Calu3 (cell line): ENCODE measurements at regions not wholly inside any gene's neighbourhood (a gene's known extent, or its start where the extent isn't known, plus 50 kb on each side); places are given as distances from the start of the nearest gene placed in this dataset.

ENCODE experiments used
- BruUV-seq: library from RNA; stranded (reverse); fragments of 400-500 nt; replicated peaks from 2 replicates; lab custom pipeline; 2021; lab: Mats Ljungman, UMichigan
- CTCF ChIA-PET: fragments of 300-600 bp; sonication (Branson Sonifier 250); formaldehyde crosslinking; loops from one replicate; lab custom pipeline; 2022; ENCODE audit warnings: antibody characterized with exemption; lab: Charles Lee
- DNase-seq: peaks from one replicate; pipeline ENCODE4 v3.0.0; 2022
- H3K27ac Mint-ChIP-seq: one replicate; pipeline ENCODE4 v1.8.0; 2022; ENCODE audit warnings: mixed read lengths; ENCODE audit not compliant: unreplicated experiment
- H3K27me3 Mint-ChIP-seq: one replicate; pipeline ENCODE4 v1.8.0; 2022; ENCODE audit warnings: mixed read lengths; ENCODE audit not compliant: unreplicated experiment
- H3K36me3 Mint-ChIP-seq: one replicate; pipeline ENCODE4 v1.8.0; 2022; ENCODE audit warnings: mild to moderate bottlenecking, moderate library complexity, mixed read lengths; ENCODE audit not compliant: insufficient read depth, unreplicated experiment
- H3K4me1 Mint-ChIP-seq: one replicate; pipeline ENCODE4 v1.8.0; 2022; ENCODE audit warnings: mild to moderate bottlenecking, low read depth, mixed read lengths; ENCODE audit not compliant: unreplicated experiment
- H3K4me3 Mint-ChIP-seq: one replicate; pipeline ENCODE4 v1.8.0; 2022; ENCODE audit warnings: mild to moderate bottlenecking, low read depth, moderate library complexity, mixed read lengths; ENCODE audit not compliant: unreplicated experiment
- H3K9me3 Mint-ChIP-seq: one replicate; pipeline ENCODE4 v1.8.0; 2022; ENCODE audit warnings: low read depth, mixed read lengths; ENCODE audit not compliant: unreplicated experiment
- CTCF ChIP-seq: fragments of 200-600 bp; IDR thresholded peaks from one replicate; pipeline ENCODE4 v1.8.0; 2022; ENCODE audit warnings: antibody characterized with exemption; ENCODE audit not compliant: unreplicated experiment
- intact Hi-C: fragments of 100-400 bp; cut with micrococcal nuclease; formaldehyde crosslinking; loops from one replicate; pipeline ENCODE4 v1.10.0; 2022; ENCODE audit not compliant: unreplicated experiment

- intact Hi-C loops = no loop called here
- H3K27ac Mint-ChIP-seq = no peak overlapping the region
- BruUV-seq = no TSS peak
Observed at GRCh38 chr11:32511926-32512325, 71.7 kb upstream of the EIF3M start.

GRCh38 chr11:32510039-32510438 is 73.6 kb upstream of the EIF3M start:
- CTCF ChIA-PET = interaction anchor here (0.5 kb wide), 1 partner anchor 91 kb away, joined by 5 read pairs; no protein-coding TSS in a partner anchor
- peaks cover 3% of the 10 kb centered on the region for H3K9me3 Mint-ChIP-seq
- no peaks in the 10 kb centered on the region for H3K27me3 Mint-ChIP-seq
- BruUV-seq = no TSS peak
- H3K27ac Mint-ChIP-seq = no peak overlapping the region
- no peak for TF ChIP-seq CTCF
- H3K36me3 Mint-ChIP-seq = no peaks in the 10 kb centered on the region
- no peaks in the 10 kb centered on the region for H3K4me1 Mint-ChIP-seq
- H3K4me3 Mint-ChIP-seq = no peak overlapping the region
- DNase-seq = no peak
- intact Hi-C loops = no loop called here

More at GRCh38 chr11:32511926-32512325, 71.7 kb upstream of the EIF3M start:
- Mint-ChIP-seq H3K4me3 (no peak overlapping the region), H3K27me3 (no peaks in the 10 kb centered on the region), H3K4me1 (no peaks in the 10 kb centered on the region), H3K9me3 (peaks cover 3% of the 10 kb centered on the region), H3K36me3 (no peaks in the 10 kb centered on the region)
- DNase-seq = no peak
- TF ChIP-seq CTCF = no peak
- CTCF ChIA-PET = no interaction called here

GRCh38 chr11:32508780-32509179 is 73.4 kb upstream of the WT1 start:
- no peak overlapping the region for H3K27ac Mint-ChIP-seq
- H3K27me3 Mint-ChIP-seq = peaks cover 10% of the 10 kb centered on the region
- CTCF ChIA-PET = no interaction called here
- no peak for DNase-seq
- intact Hi-C loops = no loop called here
- peaks cover 3% of the 10 kb centered on the region for H3K9me3 Mint-ChIP-seq
- no peaks in the 10 kb centered on the region for H3K4me1 Mint-ChIP-seq
- no TSS peak for BruUV-seq
- H3K36me3 Mint-ChIP-seq = no peaks in the 10 kb centered on the region
- H3K4me3 Mint-ChIP-seq = no peak overlapping the region
- no peak for TF ChIP-seq CTCF

- no peak for DNase-seq
- H3K9me3 Mint-ChIP-seq = no peaks in the 10 kb centered on the region
- peaks cover 19% of the 10 kb centered on the region for H3K27me3 Mint-ChIP-seq
- H3K27ac Mint-ChIP-seq = no peak overlapping the region
- no peaks in the 10 kb centered on the region for H3K36me3 Mint-ChIP-seq
- no TSS peak for BruUV-seq
- no peaks in the 10 kb centered on the region for H3K4me1 Mint-ChIP-seq
- no peak for TF ChIP-seq CTCF
- intact Hi-C loops = no loop called here
- CTCF ChIA-PET = no interaction called here
- no peak overlapping the region for H3K4me3 Mint-ChIP-seq
Observed at GRCh38 chr11:32500001-32500400, 64.7 kb upstream of the WT1 start.
